ENCODE measurements at regions not wholly inside any gene's neighbourhood (a gene's known extent, or its start where the extent isn't known, plus 50 kb on each side); places are given as distances from the start of the nearest gene placed in this dataset.
"Not testable (repeated sequence)": the region's sequence is repeated elsewhere in the genome, so short reads cannot be mapped to it uniquely, and the experiment has no call there.

GRCh38 chr4:96390404-96390803, 550.5 kb downstream of the PDHA2 start:
- H3K4me3 ChIP-seq (ENCODE audit: low read depth, low read length): no peak overlapping the region
- no peak for DNase-seq (ENCODE audit: low read depth)
- no peak for TF ChIP-seq CTCF (IDR thresholded peaks at IDR 0.05; ENCODE audit: insufficient read depth, low read depth, low read length, missing control alignments)

- TF ChIP-seq CTCF (IDR thresholded peaks at IDR 0.05; ENCODE audit: insufficient read depth, low read depth, low read length, missing control alignments): no peak
- no peak overlapping the region for H3K4me3 ChIP-seq (ENCODE audit: low read depth, low read length)
- no peak for DNase-seq (ENCODE audit: low read depth)
These were observed 555.9 kb downstream of the PDHA2 start for GRCh38 chr4:96395747-96396146.

GRCh38 chr4:96406742-96407141, 566.8 kb downstream of the PDHA2 start:
- TF ChIP-seq CTCF (IDR thresholded peaks at IDR 0.05; ENCODE audit: insufficient read depth, low read depth, low read length, missing control alignments): no peak
- no peak for DNase-seq (ENCODE audit: low read depth)
- H3K4me3 ChIP-seq (ENCODE audit: low read depth, low read length): no peak overlapping the region

- no peak for TF ChIP-seq CTCF (IDR thresholded peaks at IDR 0.05; ENCODE audit: insufficient read depth, low read depth, low read length, missing control alignments)
- no peak overlapping the region for H3K4me3 ChIP-seq (ENCODE audit: low read depth, low read length)
- no peak for DNase-seq (ENCODE audit: low read depth)
These were observed 567.3 kb downstream of the PDHA2 start for GRCh38 chr4:96407225-96407624.

- TF ChIP-seq CTCF (IDR thresholded peaks at IDR 0.05; ENCODE audit: insufficient read depth, low read depth, low read length, missing control alignments): no peak
- H3K4me3 ChIP-seq (ENCODE audit: low read depth, low read length): no peak overlapping the region
- no peak for DNase-seq (ENCODE audit: low read depth)
These were observed 568.0 kb downstream of the PDHA2 start for GRCh38 chr4:96407738-96408463.

- not testable (repeated sequence) for DNase-seq (ENCODE audit: low read depth); H3K4me3 ChIP-seq (ENCODE audit: low read depth, low read length)
These were observed 575.0 kb downstream of the PDHA2 start for GRCh38 chr4:96414853-96415252.

- H3K4me3 ChIP-seq (ENCODE audit: low read depth, low read length): no peak overlapping the region
- DNase-seq (ENCODE audit: low read depth): no peak
- no peak for TF ChIP-seq CTCF (IDR thresholded peaks at IDR 0.05; ENCODE audit: insufficient read depth, low read depth, low read length, missing control alignments)
These were observed 589.8 kb downstream of the PDHA2 start for GRCh38 chr4:96429657-96430056.
